ENCODE measurements at regions not wholly inside any gene's neighbourhood (a gene's known extent, or its start where the extent isn't known, plus 50 kb on each side); places are given as distances from the start of the nearest gene placed in this dataset.

DNA sequence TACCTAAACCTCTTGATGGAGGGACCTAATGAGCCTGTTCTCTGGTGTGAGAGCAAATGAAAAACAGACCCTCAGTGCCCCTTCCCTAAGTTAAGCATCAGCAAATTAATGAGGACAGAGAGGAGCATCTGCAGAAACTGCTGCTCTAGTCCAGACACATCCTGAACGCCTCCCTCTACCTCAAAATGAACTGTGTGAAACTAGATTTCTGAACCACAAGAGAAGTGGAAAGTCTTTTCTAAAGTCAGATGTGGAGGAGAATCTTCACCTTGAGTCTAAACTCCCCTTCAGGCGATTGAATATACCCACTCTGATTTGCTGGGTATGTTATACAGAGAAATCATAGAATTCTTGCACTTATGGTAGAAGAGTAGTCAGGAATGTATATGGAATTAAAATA, 104.4 kb upstream of the AMZ2 start:
- H3K36me3 ChIP-seq, result peaks cover 3% of the 10 kb centered on the region
- no peaks in the 10 kb centered on the region for H3K27me3 ChIP-seq
- no peak overlapping the region for H3K27ac ChIP-seq
- no peaks in the 10 kb centered on the region for H3K9me3 ChIP-seq
- TF ChIP-seq, protein P1, sequence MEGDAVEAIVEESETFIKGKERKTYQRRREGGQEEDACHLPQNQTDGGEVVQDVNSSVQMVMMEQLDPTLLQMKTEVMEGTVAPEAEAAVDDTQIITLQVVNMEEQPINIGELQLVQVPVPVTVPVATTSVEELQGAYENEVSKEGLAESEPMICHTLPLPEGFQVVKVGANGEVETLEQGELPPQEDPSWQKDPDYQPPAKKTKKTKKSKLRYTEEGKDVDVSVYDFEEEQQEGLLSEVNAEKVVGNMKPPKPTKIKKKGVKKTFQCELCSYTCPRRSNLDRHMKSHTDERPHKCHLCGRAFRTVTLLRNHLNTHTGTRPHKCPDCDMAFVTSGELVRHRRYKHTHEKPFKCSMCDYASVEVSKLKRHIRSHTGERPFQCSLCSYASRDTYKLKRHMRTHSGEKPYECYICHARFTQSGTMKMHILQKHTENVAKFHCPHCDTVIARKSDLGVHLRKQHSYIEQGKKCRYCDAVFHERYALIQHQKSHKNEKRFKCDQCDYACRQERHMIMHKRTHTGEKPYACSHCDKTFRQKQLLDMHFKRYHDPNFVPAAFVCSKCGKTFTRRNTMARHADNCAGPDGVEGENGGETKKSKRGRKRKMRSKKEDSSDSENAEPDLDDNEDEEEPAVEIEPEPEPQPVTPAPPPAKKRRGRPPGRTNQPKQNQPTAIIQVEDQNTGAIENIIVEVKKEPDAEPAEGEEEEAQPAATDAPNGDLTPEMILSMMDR (IDR thresholded peaks at IDR 0.05), result no peak
- H3K4me1 ChIP-seq (ENCODE audit: control insufficient read depth in 1 of 2, insufficient read depth in 1 of 2, low read depth in 1 of 2, low read length in 1 of 2), result no peaks in the 10 kb centered on the region
- H3K4me3 ChIP-seq (ENCODE audit: low read depth in 1 of 2, low read length in 1 of 2), result no peak overlapping the region

DNA sequence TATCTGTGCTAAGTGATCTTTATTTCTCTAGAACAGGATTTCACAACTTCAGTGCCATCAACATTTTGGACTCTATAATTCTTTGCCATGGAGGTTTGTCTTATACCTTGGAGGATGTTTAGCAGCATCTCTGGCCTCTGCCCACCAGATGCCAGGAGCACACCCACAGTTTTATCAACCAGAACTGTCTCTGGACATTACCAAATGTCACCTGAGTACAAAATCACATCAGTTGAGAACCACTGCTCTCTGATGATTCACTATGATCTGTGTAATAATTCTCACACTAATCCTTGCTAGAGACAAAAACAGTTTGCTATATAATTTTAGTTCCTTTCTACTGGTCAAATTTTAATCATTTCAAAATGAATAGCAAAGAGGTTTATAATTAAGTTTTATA, 102.8 kb upstream of the AMZ2 start:
- H3K36me3 ChIP-seq, result peaks cover 3% of the 10 kb centered on the region
- no peaks in the 10 kb centered on the region for H3K9me3 ChIP-seq
- no peaks in the 10 kb centered on the region for H3K27me3 ChIP-seq
- H3K4me3 ChIP-seq (ENCODE audit: low read depth in 1 of 2, low read length in 1 of 2), result no peak overlapping the region
- no peak overlapping the region for H3K27ac ChIP-seq
- TF ChIP-seq, protein P1 (IDR thresholded peaks at IDR 0.05), result no peak
- no peaks in the 10 kb centered on the region for H3K4me1 ChIP-seq (ENCODE audit: control insufficient read depth in 1 of 2, insufficient read depth in 1 of 2, low read depth in 1 of 2, low read length in 1 of 2)

DNA sequence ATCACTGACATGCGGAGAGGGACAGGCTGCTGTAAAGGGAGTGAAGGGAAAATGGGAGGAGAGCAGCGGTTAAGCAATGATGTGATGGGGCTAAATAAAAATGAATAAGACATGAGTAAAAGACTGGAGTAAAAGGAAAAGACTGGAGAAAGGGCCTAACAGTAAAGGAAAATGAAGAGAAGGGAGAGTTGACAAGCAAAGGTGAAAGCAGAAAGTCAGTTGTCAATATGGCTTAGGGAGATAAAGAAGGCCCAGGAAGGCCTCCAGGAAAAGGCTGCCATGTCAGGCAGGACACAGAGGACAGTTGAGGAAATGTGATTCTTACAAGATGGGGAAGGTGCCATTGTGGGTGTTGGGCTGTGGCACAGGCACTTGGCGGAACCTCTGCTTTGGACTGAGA, 98.9 kb upstream of the AMZ2 start:
- peaks cover 3% of the 10 kb centered on the region for H3K36me3 ChIP-seq
- no peak overlapping the region for H3K27ac ChIP-seq
- H3K4me1 ChIP-seq (ENCODE audit: control insufficient read depth in 1 of 2, insufficient read depth in 1 of 2, low read depth in 1 of 2, low read length in 1 of 2), result no peaks in the 10 kb centered on the region
- H3K27me3 ChIP-seq, result no peaks in the 10 kb centered on the region
- H3K4me3 ChIP-seq (ENCODE audit: low read depth in 1 of 2, low read length in 1 of 2), result no peak overlapping the region
- H3K9me3 ChIP-seq, result no peaks in the 10 kb centered on the region
- TF ChIP-seq, protein P1 (IDR thresholded peaks at IDR 0.05), result no peak

DNA sequence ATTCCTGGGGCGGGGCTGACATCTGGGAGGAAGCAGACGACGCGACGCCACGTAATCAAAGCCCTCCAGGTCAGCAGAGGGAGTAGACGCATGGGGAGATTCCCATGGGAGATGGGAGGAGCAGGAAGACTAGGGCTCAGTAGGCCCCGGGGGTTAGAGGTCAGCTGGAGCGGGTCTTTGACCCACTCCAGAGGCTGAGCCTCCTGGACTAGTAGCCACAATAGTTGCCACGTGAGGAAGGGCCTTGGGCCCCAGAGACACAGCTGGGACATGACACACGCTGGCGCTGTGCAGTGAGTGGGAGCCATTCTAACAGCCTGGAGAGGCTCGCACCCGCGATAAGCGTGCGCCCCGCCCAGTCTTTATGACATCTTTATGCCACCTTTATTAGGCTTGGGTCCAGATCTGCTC, 95.7 kb upstream of the AMZ2 start:
- H3K4me1 ChIP-seq (ENCODE audit: control insufficient read depth in 1 of 2, insufficient read depth in 1 of 2, low read depth in 1 of 2, low read length in 1 of 2), result no peaks in the 10 kb centered on the region
- no peaks in the 10 kb centered on the region for H3K27me3 ChIP-seq
- H3K9me3 ChIP-seq, result no peaks in the 10 kb centered on the region
- no peaks in the 10 kb centered on the region for H3K36me3 ChIP-seq
- no peak overlapping the region for H3K4me3 ChIP-seq (ENCODE audit: low read depth in 1 of 2, low read length in 1 of 2)
- TF ChIP-seq, protein P1 (IDR thresholded peaks at IDR 0.05), result no peak
- H3K27ac ChIP-seq, result no peak overlapping the region

DNA sequence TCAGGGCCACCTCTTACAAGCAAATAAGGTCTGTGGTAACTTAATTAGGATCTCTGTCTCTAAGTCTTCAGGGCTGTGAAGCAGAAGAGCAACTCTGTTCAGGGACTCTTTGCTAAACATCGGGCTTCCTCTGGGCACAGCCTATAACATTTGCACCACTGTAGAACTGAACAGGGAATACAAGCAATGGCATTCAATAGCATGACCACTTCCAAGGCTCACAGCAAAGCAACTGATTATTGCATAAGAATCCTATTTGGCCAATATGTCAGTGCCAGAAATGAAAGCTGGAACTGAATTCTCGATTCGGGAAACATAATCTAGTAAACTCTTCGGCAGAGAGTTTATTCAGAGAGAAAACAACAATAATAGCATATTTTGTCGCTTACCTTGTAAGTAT, 92.2 kb upstream of the AMZ2 start:
- H3K27me3 ChIP-seq, result no peaks in the 10 kb centered on the region
- H3K27ac ChIP-seq, result no peak overlapping the region
- H3K4me3 ChIP-seq (ENCODE audit: low read depth in 1 of 2, low read length in 1 of 2), result no peak overlapping the region
- H3K36me3 ChIP-seq, result no peaks in the 10 kb centered on the region
- H3K4me1 ChIP-seq (ENCODE audit: control insufficient read depth in 1 of 2, insufficient read depth in 1 of 2, low read depth in 1 of 2, low read length in 1 of 2), result no peaks in the 10 kb centered on the region
- TF ChIP-seq, protein P1 (IDR thresholded peaks at IDR 0.05), result no peak
- no peaks in the 10 kb centered on the region for H3K9me3 ChIP-seq
